ENCODE measurements at regions not wholly inside any gene's neighbourhood (a gene's known extent, or its start where the extent isn't known, plus 50 kb on each side); places are given as distances from the start of the nearest gene placed in this dataset.

DNA sequence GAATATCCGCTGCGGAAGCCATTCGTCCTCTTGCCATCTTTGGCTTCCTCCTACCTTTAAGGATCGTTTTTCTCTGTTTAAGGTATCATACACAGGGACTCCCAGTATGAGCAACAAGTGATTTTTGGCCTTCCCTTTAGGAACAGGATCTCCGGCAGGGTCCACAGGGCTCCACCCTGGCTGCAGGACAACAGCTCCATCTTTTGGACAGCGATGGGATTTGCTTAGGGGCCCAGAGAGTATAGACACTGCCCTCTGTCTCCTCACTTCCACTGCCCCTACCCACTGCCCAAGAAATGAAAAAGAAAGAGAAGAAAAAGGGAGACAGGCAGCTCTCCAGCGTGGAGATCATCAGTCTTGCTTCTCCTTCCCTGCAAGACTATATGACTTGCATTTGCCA lies 224.5 kb downstream of the UXS1 start:
- Histone ChIP-seq H3K27ac (ENCODE audit: insufficient read length, low read depth, low read length) (no peak overlapping the region), H4K8ac (replicated peaks; ENCODE audit: insufficient read length, low read depth, low read length) (no peak overlapping the region), H2BK12ac (ENCODE audit: insufficient read length, low read depth, low read length) (no peak overlapping the region), H2BK15ac (ENCODE audit: low read depth, low read length) (no peak overlapping the region), H3K27me3 (ENCODE audit: insufficient read depth, low read length) (no peaks in the 10 kb centered on the region), H3K4ac (ENCODE audit: low read depth, low read length) (no peak overlapping the region), H3K79me2 (ENCODE audit: insufficient read depth, low read length) (no peaks in the 10 kb centered on the region), H4K91ac (ENCODE audit: insufficient read length, low read depth, low read length) (no peak overlapping the region), H3K18ac (ENCODE audit: insufficient read length, low read depth, low read length) (no peak overlapping the region), H3K4me2 (ENCODE audit: insufficient read depth, insufficient read length, low read length) (no peak overlapping the region), H2BK20ac (ENCODE audit: low read depth, low read length, poor library complexity, severe bottlenecking) (no peak overlapping the region), H3K79me1 (ENCODE audit: insufficient read depth, low read depth, low read length, poor library complexity, severe bottlenecking) (no peaks in the 10 kb centered on the region), H3K23ac (ENCODE audit: insufficient read length, low read depth, low read length) (no peak overlapping the region), H2BK5ac (ENCODE audit: insufficient read length, low read length) (no peak overlapping the region), H4K5ac (ENCODE audit: insufficient read length, low read depth, low read length) (no peak overlapping the region), H3K9ac (ENCODE audit: extremely low read depth, insufficient read length, low read length) (no peak overlapping the region), H3T11ph (ENCODE audit: low read length) (no peak overlapping the region), H3K56ac (ENCODE audit: insufficient read length, low read depth, low read length) (no peak overlapping the region), H4K20me1 (ENCODE audit: control insufficient read depth, insufficient read depth, insufficient read length) (no peaks in the 10 kb centered on the region), H3K14ac (ENCODE audit: insufficient read depth, low read length) (no peak overlapping the region), H3K4me1 (ENCODE audit: insufficient read depth, low read length) (no peaks in the 10 kb centered on the region), H3K9me3 (ENCODE audit: control insufficient read depth, low read depth, low read length) (no peaks in the 10 kb centered on the region), H3K23me2 (ENCODE audit: insufficient read length, low read depth, low read length, poor library complexity, severe bottlenecking) (no peaks in the 10 kb centered on the region), H2AFZ (ENCODE audit: low read length) (no peak overlapping the region), H2BK120ac (ENCODE audit: low read depth, low read length, poor library complexity, severe bottlenecking) (no peak overlapping the region), H2AK5ac (ENCODE audit: insufficient read length, low read length) (no peak overlapping the region)
- whole genome bisulfite sequencing (ENCODE audit: extremely low coverage, insufficient read length, low lambda C conversion rate): no CpG with 5 or more reads among the region's 7 CpGs
- TF ChIP-seq, protein P1, sequence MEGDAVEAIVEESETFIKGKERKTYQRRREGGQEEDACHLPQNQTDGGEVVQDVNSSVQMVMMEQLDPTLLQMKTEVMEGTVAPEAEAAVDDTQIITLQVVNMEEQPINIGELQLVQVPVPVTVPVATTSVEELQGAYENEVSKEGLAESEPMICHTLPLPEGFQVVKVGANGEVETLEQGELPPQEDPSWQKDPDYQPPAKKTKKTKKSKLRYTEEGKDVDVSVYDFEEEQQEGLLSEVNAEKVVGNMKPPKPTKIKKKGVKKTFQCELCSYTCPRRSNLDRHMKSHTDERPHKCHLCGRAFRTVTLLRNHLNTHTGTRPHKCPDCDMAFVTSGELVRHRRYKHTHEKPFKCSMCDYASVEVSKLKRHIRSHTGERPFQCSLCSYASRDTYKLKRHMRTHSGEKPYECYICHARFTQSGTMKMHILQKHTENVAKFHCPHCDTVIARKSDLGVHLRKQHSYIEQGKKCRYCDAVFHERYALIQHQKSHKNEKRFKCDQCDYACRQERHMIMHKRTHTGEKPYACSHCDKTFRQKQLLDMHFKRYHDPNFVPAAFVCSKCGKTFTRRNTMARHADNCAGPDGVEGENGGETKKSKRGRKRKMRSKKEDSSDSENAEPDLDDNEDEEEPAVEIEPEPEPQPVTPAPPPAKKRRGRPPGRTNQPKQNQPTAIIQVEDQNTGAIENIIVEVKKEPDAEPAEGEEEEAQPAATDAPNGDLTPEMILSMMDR (conservative IDR thresholded peaks at IDR 0.05): peak; percentile 94
- H3K4me1 Mint-ChIP-seq: peaks cover 12 to 14% of the 10 kb centered on the region in 2 experiments
- peak; percentile 73 for DNase-seq
- H3K27ac Mint-ChIP-seq: no peak overlapping the region
- H3K4me3 Mint-ChIP-seq: no peak overlapping the region
- peaks cover 0 to 2% of the 10 kb centered on the region in 2 experiments; a peak in 1 of 5 replicates for H3K9me3 Mint-ChIP-seq
- H3K27me3 Mint-ChIP-seq (ENCODE audit: low read depth): peaks cover 23% of the 10 kb centered on the region
- no peaks in the 10 kb centered on the region for H3K36me3 Mint-ChIP-seq (ENCODE audit: insufficient read depth in 1 of 3, low read depth in 3 of 3)
